HG02885 (cell line): ENCODE measurements at regions not wholly inside any gene's neighbourhood (a gene's known extent, or its start where the extent isn't known, plus 50 kb on each side); places are given as distances from the start of the nearest gene placed in this dataset.

Experiments
- ATAC-seq: cut with Tn5 transposase; IDR thresholded peaks from one replicate; pipeline ENCODE4 v1.9.1; 2021; ENCODE audit warnings: mild to moderate bottlenecking; ENCODE audit not compliant: unreplicated experiment, poor library complexity

DNA sequence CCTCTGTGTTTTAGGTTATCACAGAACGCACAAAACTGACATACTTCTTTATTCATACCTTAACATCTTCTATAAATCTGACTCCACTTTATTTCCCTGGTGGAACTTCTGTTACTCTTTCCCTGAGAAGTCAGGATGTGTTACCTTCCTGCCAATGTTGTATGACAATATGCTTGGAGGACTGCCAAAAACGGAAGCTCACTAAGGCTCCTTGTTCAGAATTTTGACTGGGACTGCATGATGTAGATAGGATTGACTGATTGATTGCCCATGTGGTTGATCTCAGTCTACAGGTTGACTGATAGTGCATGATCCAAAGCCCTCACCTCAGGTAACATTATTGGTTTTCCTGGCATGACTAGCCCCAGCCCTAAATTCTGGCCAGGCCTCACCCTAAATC is 319.4 kb downstream of the TLR4 start:
- ATAC-seq: no peak

- ATAC-seq: no peak
These were observed 324.0 kb downstream of the TLR4 start for GRCh38 chr9:118028225-118028624.

DNA sequence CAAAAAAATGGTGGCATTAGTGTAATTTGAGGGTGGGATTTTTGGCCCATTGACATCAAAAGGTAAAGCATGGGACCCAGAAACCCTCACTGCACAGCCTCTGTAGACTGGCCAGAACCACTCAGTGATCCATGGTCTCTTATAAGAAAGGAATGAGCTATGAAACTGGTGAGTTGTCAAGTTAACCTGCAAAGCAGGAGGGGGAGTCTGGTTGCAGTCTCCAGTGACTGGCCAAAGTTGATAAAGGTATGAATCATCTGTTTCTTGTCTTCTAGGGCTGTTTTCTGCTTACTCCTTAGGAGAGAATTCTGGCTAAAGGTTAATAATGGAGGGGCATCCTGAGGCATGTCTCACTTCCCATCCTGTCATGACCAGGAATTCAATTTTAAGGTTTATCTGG is 325.2 kb downstream of the TLR4 start:
- no peak for ATAC-seq

GRCh38 chr9:118034701-118035100 is 330.5 kb downstream of the TLR4 start:
- ATAC-seq: no peak

GRCh38 chr9:118038713-118039112 is 334.5 kb downstream of the TLR4 start:
- ATAC-seq: no peak

GRCh38 chr9:118058227-118058626 is 354.0 kb downstream of the TLR4 start:
- no peak for ATAC-seq

- no peak for ATAC-seq
These were observed 355.5 kb downstream of the TLR4 start for GRCh38 chr9:118059484-118060278.

GRCh38 chr9:118083161-118083560 is 379.0 kb downstream of the TLR4 start:
- ATAC-seq: no peak

- no peak for ATAC-seq
These were observed 383.9 kb downstream of the TLR4 start for GRCh38 chr9:118088090-118088489.

DNA sequence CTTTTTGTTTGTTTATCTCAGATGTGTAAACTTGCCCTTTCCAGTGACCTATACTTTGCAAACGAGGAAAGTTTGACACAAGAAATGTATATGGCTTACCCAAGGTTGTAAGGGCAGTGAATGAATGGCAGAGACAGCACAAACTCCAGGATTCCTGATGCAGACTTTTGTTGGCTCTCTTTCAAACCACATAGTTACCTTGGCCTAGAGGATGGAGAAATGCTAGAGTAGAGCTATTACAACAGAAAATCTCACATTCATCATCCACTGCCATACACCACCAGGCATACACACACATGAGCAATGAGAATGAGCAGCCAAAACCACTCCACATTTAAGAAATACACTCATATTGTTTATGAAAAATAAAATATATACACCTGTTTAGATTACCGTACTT is 387.0 kb downstream of the TLR4 start:
- ATAC-seq: no peak

DNA sequence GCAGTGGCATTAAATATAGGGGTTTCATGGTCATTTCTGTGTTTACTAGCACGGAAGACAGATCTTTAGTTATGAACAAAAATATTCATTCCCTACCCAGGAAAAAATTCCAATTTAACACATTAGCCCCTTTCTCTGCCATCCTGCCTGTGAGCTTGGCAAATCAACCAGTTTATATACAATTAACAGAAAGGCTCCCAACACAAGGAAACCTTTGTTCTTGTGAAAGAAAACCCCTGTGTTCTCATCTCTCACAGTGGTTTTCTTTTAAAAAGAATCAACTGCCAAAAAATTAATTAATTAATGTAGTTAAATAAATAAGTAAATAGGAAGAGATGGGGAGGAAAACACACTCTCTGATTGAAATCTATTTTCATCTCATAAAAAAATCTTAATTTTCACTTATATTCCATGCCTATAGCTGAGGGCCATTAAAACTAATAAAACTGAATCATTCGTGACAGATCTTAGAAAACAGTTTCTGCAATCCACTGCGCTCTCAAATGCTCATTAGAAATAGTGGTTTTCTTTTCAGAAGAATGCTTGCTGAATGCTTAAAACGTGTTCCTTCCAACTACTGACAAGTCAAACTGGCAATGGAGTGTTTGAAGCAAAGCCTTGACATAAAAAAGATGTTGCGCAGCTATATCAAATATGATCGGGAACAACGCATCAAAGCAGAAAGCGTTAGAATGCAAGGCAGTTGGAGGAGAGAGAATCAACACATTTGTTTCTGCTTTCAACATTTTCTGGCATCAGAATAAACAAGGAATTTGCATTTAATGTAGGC is 387.7 kb downstream of the TLR4 start:
- ATAC-seq: no peak

DNA sequence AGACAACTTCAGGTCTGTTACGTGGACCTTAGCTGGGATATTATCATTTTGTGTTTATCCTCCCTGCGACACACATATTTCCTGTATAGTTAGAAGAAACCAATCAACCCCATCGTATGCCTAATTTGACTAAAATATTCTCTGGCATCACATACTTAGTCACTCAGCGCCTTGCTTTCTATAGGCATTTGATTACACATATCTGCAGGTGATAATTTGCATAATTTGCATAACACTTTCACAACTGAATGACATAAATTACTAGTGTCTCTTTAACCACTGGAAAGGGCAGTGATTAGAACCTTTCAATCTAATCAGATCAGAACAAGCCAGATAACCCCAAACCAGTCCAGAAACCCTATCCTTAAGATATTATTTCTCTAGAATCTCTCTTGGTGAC is 390.2 kb downstream of the TLR4 start:
- no peak for ATAC-seq

- ATAC-seq: no peak
These were observed 396.6 kb downstream of the TLR4 start for GRCh38 chr9:118100529-118101419.

- no peak for ATAC-seq
These were observed 400.2 kb downstream of the TLR4 start for GRCh38 chr9:118104363-118104762.

DNA sequence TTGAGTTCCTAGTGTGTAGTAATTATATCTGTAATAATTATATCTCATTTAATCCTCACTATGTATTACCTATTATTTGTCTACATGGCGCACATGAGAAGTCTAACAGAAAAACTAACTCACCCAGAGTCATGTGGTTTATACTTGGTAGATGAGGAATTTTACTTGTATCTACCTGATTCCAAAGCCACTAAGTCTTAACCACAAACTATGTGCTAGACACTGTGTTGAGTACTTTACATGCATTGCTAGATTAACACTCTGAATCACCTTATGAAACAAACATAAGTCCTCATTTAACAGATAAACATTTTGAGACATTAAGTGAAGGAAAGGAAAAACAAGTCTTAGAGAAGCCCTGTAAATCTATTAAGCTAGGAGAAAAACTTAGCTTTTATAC is 404.8 kb downstream of the TLR4 start:
- ATAC-seq: no peak

DNA sequence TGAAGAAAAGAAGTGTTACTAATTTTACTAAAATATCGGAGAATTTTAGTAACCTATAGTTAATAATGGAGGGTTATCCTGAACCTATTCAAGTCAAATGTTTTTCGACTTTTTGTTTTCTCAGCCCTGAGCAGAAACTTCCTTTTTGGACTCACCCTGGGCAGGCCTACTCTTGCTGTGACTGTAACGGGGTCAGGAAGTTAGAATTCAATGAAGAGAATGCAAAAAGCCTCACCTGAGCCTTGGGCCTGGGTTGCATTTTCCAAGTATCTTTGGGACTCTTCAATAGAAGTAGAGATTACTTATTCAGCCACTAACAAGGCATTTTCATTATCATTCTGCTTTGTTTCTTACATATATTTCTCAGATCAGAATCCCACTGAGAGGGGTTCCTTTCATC is 405.3 kb downstream of the TLR4 start:
- no peak for ATAC-seq

DNA sequence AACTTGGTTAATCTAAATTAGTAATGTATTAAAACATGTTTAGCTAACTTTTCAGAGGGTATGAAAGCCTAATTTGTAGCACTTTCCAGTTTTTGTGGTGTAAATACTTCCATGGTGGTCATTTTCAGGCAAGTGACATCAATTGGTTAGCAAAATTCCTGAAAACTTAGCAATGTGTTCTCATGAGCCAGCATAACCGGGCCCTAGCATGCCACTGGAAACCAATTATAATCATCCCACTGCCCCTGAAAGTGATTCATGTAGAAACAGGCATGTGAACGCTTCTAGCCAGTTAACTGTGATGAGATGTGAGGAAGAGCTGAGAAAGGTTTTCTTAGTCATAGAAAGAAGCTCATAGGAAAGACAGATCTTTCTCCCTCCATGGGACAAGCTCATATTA is 417.2 kb downstream of the TLR4 start:
- no peak for ATAC-seq

DNA sequence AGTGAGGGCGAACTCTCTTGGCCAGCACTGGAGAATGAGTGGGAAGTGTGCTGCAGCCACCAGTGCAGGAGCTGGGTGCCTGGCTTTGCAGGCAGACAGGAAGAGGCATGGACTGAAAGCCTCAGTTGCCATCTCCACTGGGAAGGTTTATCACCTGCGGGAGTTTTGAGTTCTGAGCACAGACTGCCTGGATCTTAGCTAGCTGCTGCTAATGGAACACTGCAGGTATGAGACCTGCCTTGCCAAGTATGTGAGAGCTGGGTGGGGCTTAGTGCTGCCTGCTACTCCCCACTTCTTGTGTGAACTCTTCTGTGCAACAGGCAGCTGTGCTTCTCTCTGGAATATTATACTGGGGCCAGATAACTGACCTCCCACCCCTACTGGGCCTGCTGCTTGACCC is 424.1 kb downstream of the TLR4 start:
- no peak for ATAC-seq

GRCh38 chr9:118129541-118129940 is 425.3 kb downstream of the TLR4 start:
- ATAC-seq: no peak

DNA sequence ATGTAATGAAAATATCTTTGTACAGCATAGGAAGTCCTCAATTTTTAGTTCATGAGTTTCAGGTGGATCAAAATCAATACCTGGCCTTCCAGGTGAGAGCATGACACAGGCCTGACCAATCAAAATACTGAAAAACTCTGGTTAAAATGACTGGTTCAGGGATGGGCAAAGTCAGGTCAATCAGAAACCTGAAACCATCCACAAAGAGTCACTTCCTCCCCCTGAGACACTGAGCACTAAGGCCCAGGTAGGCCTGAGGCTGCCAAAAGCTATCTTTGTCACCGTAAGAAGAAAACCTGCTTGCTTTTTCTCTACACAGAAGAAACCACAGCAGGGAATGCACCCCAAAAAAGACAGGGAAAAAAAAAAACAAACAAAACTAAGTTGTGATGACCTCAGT is 444.8 kb downstream of the TLR4 start:
- ATAC-seq: no peak

DNA sequence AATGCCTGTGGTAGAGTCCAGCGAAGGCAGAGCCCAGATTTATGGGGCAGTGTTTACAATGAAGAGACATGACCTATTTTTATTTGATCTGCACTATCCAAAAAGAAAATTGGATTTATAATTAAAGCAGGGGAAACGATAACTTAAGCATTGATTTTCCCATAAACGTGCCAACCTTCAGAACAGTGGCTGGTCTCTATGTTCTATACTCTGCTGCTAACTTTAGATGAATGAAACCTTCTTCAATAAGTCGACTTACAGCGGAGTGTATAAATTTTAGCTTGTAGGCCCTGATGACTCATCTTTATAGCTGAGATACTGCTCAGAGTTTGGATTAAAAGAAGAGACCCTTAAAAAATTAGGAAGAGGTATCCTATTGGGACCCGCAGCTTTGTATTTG is 452.6 kb downstream of the TLR4 start:
- no peak for ATAC-seq
